ENCODE measurements at regions not wholly inside any gene's neighbourhood (a gene's known extent, or its start where the extent isn't known, plus 50 kb on each side); places are given as distances from the start of the nearest gene placed in this dataset.

DNA sequence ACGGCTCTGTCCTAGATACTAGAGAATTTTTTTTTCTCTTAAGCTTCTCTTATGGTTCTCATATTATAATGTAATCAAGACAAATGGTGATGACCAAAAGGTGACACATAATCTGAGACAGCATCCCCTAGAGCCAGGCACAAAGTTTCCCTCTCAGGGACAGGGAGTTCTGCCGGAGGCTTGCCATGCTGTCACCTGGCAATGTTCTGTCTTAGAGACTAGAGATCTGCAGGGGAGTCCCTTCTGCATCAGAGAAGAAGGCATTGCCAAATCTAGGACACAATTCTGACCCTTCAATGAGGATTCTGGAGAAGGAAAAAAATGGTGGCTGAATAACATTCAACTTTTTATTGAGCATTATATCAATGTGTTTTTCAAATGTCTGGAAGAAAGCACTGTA is 261.2 kb upstream of the TRPC7 start:
- no peaks in the 10 kb centered on the region for H3K4me1 ChIP-seq (ENCODE audit: low read length)
- H4K20me1 ChIP-seq (ENCODE audit: insufficient read depth, low read length): no peaks in the 10 kb centered on the region
- H3F3A ChIP-seq (ENCODE audit: insufficient read depth, low read length): no peaks in the 10 kb centered on the region
- no peak for DNase-seq
- H3K27me3 ChIP-seq (replicated peaks; ENCODE audit: insufficient read depth, low read length): no peaks in the 10 kb centered on the region
- H3K9ac ChIP-seq (ENCODE audit: low read length): no peak overlapping the region
- H3K36me3 ChIP-seq (replicated peaks; ENCODE audit: insufficient read depth, low read length): no peaks in the 10 kb centered on the region
- H3K27ac ChIP-seq (ENCODE audit: low read length): no peak overlapping the region
- TF ChIP-seq EZH2 (optimal IDR thresholded peaks at IDR 0.05; ENCODE audit: low read depth, low read length) (no peak), EZH2phosphoT487 (IDR thresholded peaks at IDR 0.05; ENCODE audit: low read length) (no peak)
- TF ChIP-seq, protein P1, sequence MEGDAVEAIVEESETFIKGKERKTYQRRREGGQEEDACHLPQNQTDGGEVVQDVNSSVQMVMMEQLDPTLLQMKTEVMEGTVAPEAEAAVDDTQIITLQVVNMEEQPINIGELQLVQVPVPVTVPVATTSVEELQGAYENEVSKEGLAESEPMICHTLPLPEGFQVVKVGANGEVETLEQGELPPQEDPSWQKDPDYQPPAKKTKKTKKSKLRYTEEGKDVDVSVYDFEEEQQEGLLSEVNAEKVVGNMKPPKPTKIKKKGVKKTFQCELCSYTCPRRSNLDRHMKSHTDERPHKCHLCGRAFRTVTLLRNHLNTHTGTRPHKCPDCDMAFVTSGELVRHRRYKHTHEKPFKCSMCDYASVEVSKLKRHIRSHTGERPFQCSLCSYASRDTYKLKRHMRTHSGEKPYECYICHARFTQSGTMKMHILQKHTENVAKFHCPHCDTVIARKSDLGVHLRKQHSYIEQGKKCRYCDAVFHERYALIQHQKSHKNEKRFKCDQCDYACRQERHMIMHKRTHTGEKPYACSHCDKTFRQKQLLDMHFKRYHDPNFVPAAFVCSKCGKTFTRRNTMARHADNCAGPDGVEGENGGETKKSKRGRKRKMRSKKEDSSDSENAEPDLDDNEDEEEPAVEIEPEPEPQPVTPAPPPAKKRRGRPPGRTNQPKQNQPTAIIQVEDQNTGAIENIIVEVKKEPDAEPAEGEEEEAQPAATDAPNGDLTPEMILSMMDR (IDR thresholded peaks at IDR 0.05; ENCODE audit: low read length): no peak
- no peaks in the 10 kb centered on the region for H3K79me2 ChIP-seq (ENCODE audit: low read length)
- H3K9me3 ChIP-seq (replicated peaks; ENCODE audit: insufficient read depth, low read length): no peaks in the 10 kb centered on the region
- H3K4me3 ChIP-seq (ENCODE audit: low read length): no peak overlapping the region
- no peak overlapping the region for H2AFZ ChIP-seq (ENCODE audit: low read length)
- no peak overlapping the region for H3K4me2 ChIP-seq (ENCODE audit: low read depth, low read length)
- H3K9me2 ChIP-seq (replicated peaks; ENCODE audit: insufficient read depth, low read length): no peaks in the 10 kb centered on the region

DNA sequence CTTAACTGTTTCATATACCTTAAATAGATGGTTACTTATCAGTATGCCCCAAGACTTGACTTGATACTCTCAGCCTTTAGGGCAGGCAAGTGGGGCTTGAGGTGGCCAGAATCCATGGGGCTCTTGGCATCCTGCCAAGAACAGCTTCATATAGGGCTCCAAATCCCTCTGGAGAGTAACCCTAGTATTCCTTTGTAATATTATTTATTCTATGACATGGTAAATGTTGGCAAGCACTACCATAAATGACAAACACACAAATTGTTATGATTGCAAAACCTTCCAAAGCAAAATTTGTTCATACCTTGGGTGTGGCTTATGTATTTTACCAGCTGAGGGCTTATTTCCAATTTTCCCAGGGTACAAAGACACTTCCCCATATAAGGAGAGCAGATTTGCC is 257.4 kb upstream of the TRPC7 start:
- H2AFZ ChIP-seq (ENCODE audit: low read length): no peak overlapping the region

DNA sequence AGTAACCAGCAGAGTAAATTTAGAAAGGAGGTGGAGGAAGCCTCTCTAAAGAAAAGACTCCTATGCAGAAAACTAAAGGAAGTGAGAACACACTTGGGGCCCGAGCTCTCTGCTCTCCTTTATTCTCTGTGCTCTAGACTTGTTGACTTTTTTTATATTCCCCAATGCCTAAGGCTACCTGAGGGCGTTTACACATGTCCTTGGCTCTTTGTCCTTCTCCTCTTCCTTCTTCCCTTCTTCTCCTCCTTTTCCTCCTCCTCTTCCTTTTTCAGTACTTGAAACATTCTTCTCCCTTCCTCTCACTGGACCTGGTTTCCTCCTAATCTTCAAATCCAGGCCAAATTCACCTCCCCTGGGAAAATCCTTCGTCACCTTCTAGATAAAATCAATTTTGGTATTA is 256.4 kb upstream of the TRPC7 start:
- Histone ChIP-seq H3K4me1 (ENCODE audit: low read length) (no peaks in the 10 kb centered on the region), H3K4me2 (ENCODE audit: low read depth, low read length) (no peak overlapping the region), H3K27ac (ENCODE audit: low read length) (no peak overlapping the region), H3K9me3 (replicated peaks; ENCODE audit: insufficient read depth, low read length) (no peaks in the 10 kb centered on the region), H3K9me2 (replicated peaks; ENCODE audit: insufficient read depth, low read length) (no peaks in the 10 kb centered on the region), H4K20me1 (ENCODE audit: insufficient read depth, low read length) (no peaks in the 10 kb centered on the region), H3K9ac (ENCODE audit: low read length) (no peak overlapping the region), H3K36me3 (replicated peaks; ENCODE audit: insufficient read depth, low read length) (no peaks in the 10 kb centered on the region), H3F3A (ENCODE audit: insufficient read depth, low read length) (no peaks in the 10 kb centered on the region), H3K79me2 (ENCODE audit: low read length) (no peaks in the 10 kb centered on the region), H2AFZ (ENCODE audit: low read length) (no peak overlapping the region), H3K4me3 (ENCODE audit: low read length) (no peak overlapping the region), H3K27me3 (replicated peaks; ENCODE audit: insufficient read depth, low read length) (no peaks in the 10 kb centered on the region)
- TF ChIP-seq, protein P1 (IDR thresholded peaks at IDR 0.05; ENCODE audit: low read length): no peak
- no peak for TF ChIP-seq EZH2 (optimal IDR thresholded peaks at IDR 0.05; ENCODE audit: low read depth, low read length)
- no peak for TF ChIP-seq EZH2phosphoT487 (IDR thresholded peaks at IDR 0.05; ENCODE audit: low read length)
- no peak for DNase-seq

More for the DNA sequence above, 257.4 kb upstream of the TRPC7 start:
- TF ChIP-seq EZH2 (optimal IDR thresholded peaks at IDR 0.05; ENCODE audit: low read depth, low read length) (no peak), EZH2phosphoT487 (IDR thresholded peaks at IDR 0.05; ENCODE audit: low read length) (no peak)
- Histone ChIP-seq H3K4me3 (ENCODE audit: low read length) (no peak overlapping the region), H3K4me1 (ENCODE audit: low read length) (no peaks in the 10 kb centered on the region), H3F3A (ENCODE audit: insufficient read depth, low read length) (no peaks in the 10 kb centered on the region), H4K20me1 (ENCODE audit: insufficient read depth, low read length) (no peaks in the 10 kb centered on the region), H3K9me3 (replicated peaks; ENCODE audit: insufficient read depth, low read length) (no peaks in the 10 kb centered on the region), H3K27me3 (replicated peaks; ENCODE audit: insufficient read depth, low read length) (no peaks in the 10 kb centered on the region), H3K9ac (ENCODE audit: low read length) (no peak overlapping the region), H3K4me2 (ENCODE audit: low read depth, low read length) (no peak overlapping the region), H3K9me2 (replicated peaks; ENCODE audit: insufficient read depth, low read length) (no peaks in the 10 kb centered on the region), H3K79me2 (ENCODE audit: low read length) (no peaks in the 10 kb centered on the region), H3K36me3 (replicated peaks; ENCODE audit: insufficient read depth, low read length) (no peaks in the 10 kb centered on the region), H3K27ac (ENCODE audit: low read length) (no peak overlapping the region)
- DNase-seq: no peak

DNA sequence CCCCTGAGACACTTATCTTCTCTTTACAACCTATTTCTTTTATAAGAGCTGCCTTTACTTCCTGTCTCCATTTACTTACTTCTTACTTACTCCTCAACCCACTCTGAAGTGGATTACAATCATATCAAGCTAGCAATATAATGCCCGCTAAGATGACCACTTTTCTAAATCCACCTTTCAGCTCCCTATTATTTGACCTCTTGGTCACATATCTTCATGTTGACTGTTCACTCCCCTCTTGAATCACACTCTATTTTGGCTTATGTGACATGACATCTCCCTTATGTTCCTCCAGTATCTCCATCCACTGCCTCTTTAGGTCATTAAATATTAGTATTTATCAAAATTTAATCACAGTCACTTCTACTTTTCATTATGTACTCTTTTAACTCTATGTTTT is 255.3 kb upstream of the TRPC7 start:
- H3K9ac ChIP-seq (ENCODE audit: low read length): no peak overlapping the region
- no peaks in the 10 kb centered on the region for H3K4me1 ChIP-seq (ENCODE audit: low read length)
- H4K20me1 ChIP-seq (ENCODE audit: insufficient read depth, low read length): no peaks in the 10 kb centered on the region
- H3K36me3 ChIP-seq (replicated peaks; ENCODE audit: insufficient read depth, low read length): no peaks in the 10 kb centered on the region
- no peak overlapping the region for H2AFZ ChIP-seq (ENCODE audit: low read length)
- no peak for DNase-seq
- H3K4me2 ChIP-seq (ENCODE audit: low read depth, low read length): no peak overlapping the region
- no peaks in the 10 kb centered on the region for H3K9me2 ChIP-seq (replicated peaks; ENCODE audit: insufficient read depth, low read length)
- H3K79me2 ChIP-seq (ENCODE audit: low read length): no peaks in the 10 kb centered on the region
- H3K9me3 ChIP-seq (replicated peaks; ENCODE audit: insufficient read depth, low read length): no peaks in the 10 kb centered on the region
- TF ChIP-seq EZH2 (optimal IDR thresholded peaks at IDR 0.05; ENCODE audit: low read depth, low read length) (no peak), EZH2phosphoT487 (IDR thresholded peaks at IDR 0.05; ENCODE audit: low read length) (no peak)
- TF ChIP-seq, protein P1 (IDR thresholded peaks at IDR 0.05; ENCODE audit: low read length): no peak
- no peak overlapping the region for H3K27ac ChIP-seq (ENCODE audit: low read length)
- H3K27me3 ChIP-seq (replicated peaks; ENCODE audit: insufficient read depth, low read length): no peaks in the 10 kb centered on the region
- H3F3A ChIP-seq (ENCODE audit: insufficient read depth, low read length): no peaks in the 10 kb centered on the region
- H3K4me3 ChIP-seq (ENCODE audit: low read length): no peak overlapping the region
